ENCODE measurements at regions not wholly inside any gene's neighbourhood (a gene's known extent, or its start where the extent isn't known, plus 50 kb on each side); places are given as distances from the start of the nearest gene placed in this dataset.

DNA sequence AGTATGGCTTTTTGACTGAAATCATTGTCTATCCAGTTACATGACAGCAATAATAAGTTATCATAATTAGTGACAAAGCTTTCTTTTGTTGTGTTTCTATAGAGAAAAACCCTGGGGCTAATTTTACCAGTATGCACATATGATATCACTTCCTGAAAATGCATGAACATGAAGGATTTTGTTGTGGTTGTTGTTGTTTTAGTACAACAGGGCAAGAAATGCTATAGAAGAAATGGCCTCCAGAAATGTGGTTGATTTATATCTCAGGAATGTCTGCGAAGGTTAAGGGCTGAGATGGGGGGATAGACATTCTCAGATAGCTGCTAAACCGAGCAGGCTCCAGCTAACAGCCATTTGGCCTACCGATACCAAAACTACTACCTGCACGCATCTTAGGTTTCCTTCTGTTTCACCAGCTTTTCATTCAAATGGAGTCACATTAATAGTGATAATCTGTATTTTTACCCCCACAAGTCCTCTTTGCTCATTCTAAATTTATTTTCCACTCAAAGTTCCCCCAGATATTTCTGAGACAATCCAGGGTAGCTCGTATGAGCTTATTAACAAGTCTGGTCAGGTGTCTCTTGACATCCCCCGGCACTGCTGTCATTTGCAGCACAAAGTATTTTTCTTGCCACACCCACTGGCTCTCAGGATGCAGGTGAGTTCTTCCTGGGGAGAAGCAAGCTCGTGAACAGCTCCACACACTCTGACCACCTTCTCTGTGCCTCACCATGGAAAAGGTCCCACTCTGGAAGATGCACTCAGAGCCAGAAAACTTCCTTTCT lies 232.4 kb upstream of the GAS1 start:
- H3K4me2 ChIP-seq (ENCODE audit: insufficient read depth, low read length), result no peak overlapping the region
- no peaks in the 10 kb centered on the region for H3K27me3 ChIP-seq (ENCODE audit: insufficient read depth, low read length)
- TF ChIP-seq CTCF (IDR thresholded peaks at IDR 0.05; ENCODE audit: extremely low read depth, low read depth, low read length), result no peak
- no peak overlapping the region for H3K27ac ChIP-seq (ENCODE audit: low read depth, low read length)
- DNase-seq (ENCODE audit: insufficient read length, low spot score, missing footprints), result no peak
- no peaks in the 10 kb centered on the region for H3K36me3 ChIP-seq (ENCODE audit: insufficient read depth, low read length)
- H2AFZ ChIP-seq (ENCODE audit: low read length), result no peak overlapping the region
- no peaks in the 10 kb centered on the region for H3K9me3 ChIP-seq (ENCODE audit: low read depth, low read length)
- H4K20me1 ChIP-seq (ENCODE audit: insufficient read depth, low read length), result no peaks in the 10 kb centered on the region
- peaks cover 4% of the 10 kb centered on the region for H3K4me1 ChIP-seq (ENCODE audit: insufficient read depth, low read length)
- no peaks in the 10 kb centered on the region for H3K79me2 ChIP-seq (ENCODE audit: insufficient read depth, low read length)
- H3K4me3 ChIP-seq (ENCODE audit: insufficient read depth, low read length), result no peak overlapping the region

DNA sequence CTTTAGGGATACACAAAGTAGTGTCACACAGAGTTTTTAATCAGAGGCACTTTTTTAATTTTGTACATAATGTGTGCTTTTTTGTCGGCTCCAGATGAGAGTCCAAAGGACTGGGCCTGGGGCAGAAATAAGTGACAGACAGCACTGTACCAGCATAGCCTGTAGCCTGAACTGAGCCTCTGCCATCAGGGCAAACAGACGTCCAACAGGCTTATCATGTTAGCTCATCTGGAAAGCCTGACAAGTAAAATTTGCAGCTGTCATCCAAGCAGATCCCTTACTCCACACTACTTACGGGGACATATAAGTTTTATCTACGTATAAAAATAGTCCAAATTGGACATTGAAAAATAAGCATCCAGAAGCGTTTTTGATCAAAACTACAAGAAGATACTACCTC lies 233.1 kb upstream of the GAS1 start:
- Histone ChIP-seq H3K9me3 (ENCODE audit: low read depth, low read length) (no peaks in the 10 kb centered on the region), H3K79me2 (ENCODE audit: insufficient read depth, low read length) (no peaks in the 10 kb centered on the region), H4K20me1 (ENCODE audit: insufficient read depth, low read length) (no peaks in the 10 kb centered on the region), H2AFZ (ENCODE audit: low read length) (no peak overlapping the region), H3K4me2 (ENCODE audit: insufficient read depth, low read length) (no peak overlapping the region), H3K4me1 (ENCODE audit: insufficient read depth, low read length) (peaks cover 10% of the 10 kb centered on the region), H3K27ac (ENCODE audit: low read depth, low read length) (no peak overlapping the region), H3K4me3 (ENCODE audit: insufficient read depth, low read length) (no peak overlapping the region), H3K27me3 (ENCODE audit: insufficient read depth, low read length) (no peaks in the 10 kb centered on the region), H3K36me3 (ENCODE audit: insufficient read depth, low read length) (no peaks in the 10 kb centered on the region)
- no peak for DNase-seq (ENCODE audit: insufficient read length, low spot score, missing footprints)
- TF ChIP-seq CTCF (IDR thresholded peaks at IDR 0.05; ENCODE audit: extremely low read depth, low read depth, low read length), result no peak

DNA sequence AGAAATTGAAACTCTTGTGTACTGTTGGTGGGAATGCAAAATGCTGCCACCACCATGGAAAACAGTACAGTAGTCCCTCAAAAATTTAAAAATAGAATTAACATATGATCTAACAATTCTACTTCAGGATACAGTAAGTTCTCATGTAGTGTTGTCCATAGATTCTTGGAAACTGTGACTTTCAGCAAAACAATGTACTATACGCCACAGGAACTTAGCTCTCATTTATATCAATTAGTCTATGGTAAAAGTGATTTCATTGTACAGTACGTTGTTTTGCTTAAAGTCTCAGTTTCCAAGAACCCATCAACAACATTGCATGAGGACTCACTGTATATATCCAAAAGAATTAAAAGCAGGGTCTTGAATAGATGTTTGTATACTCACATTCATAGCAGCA lies 233.5 kb upstream of the GAS1 start:
- no peak overlapping the region for H2AFZ ChIP-seq (ENCODE audit: low read length)
- no peak overlapping the region for H3K4me2 ChIP-seq (ENCODE audit: insufficient read depth, low read length)
- no peaks in the 10 kb centered on the region for H3K79me2 ChIP-seq (ENCODE audit: insufficient read depth, low read length)
- no peaks in the 10 kb centered on the region for H3K36me3 ChIP-seq (ENCODE audit: insufficient read depth, low read length)
- H3K4me3 ChIP-seq (ENCODE audit: insufficient read depth, low read length), result no peak overlapping the region
- no peaks in the 10 kb centered on the region for H4K20me1 ChIP-seq (ENCODE audit: insufficient read depth, low read length)
- H3K27ac ChIP-seq (ENCODE audit: low read depth, low read length), result no peak overlapping the region
- H3K27me3 ChIP-seq (ENCODE audit: insufficient read depth, low read length), result no peaks in the 10 kb centered on the region
- no peak for TF ChIP-seq CTCF (IDR thresholded peaks at IDR 0.05; ENCODE audit: extremely low read depth, low read depth, low read length)
- no peaks in the 10 kb centered on the region for H3K9me3 ChIP-seq (ENCODE audit: low read depth, low read length)
- H3K4me1 ChIP-seq (ENCODE audit: insufficient read depth, low read length), result peaks cover 14% of the 10 kb centered on the region
- DNase-seq (ENCODE audit: insufficient read length, low spot score, missing footprints), result no peak

DNA sequence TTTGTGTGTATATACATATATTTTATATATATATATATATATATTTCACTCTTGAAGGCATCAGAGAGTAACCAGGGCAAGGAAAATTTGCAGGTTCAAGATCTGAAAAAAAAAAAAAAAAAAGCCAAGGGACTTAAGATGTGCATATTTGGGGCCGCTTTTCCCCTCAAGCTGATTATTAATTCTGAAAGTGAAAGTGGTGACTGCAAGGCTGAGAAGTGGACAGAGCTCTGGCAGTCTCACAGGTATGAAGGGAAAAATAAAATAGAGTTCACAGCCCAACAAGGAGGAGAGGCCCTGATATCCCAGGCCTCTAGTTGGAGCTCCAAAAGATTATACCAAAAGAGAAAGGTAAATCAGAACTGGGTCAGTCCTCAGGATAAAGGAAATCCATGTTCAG lies 234.4 kb upstream of the GAS1 start:
- H3K36me3 ChIP-seq (ENCODE audit: insufficient read depth, low read length), result no peaks in the 10 kb centered on the region
- no peaks in the 10 kb centered on the region for H3K9me3 ChIP-seq (ENCODE audit: low read depth, low read length)
- no peak for DNase-seq (ENCODE audit: insufficient read length, low spot score, missing footprints)
- H3K27ac ChIP-seq (ENCODE audit: low read depth, low read length), result no peak overlapping the region
- H3K4me1 ChIP-seq (ENCODE audit: insufficient read depth, low read length), result peaks cover 14% of the 10 kb centered on the region
- TF ChIP-seq CTCF (IDR thresholded peaks at IDR 0.05; ENCODE audit: extremely low read depth, low read depth, low read length), result no peak
- H3K27me3 ChIP-seq (ENCODE audit: insufficient read depth, low read length), result no peaks in the 10 kb centered on the region
- H4K20me1 ChIP-seq (ENCODE audit: insufficient read depth, low read length), result no peaks in the 10 kb centered on the region
- H2AFZ ChIP-seq (ENCODE audit: low read length), result no peak overlapping the region
- H3K4me3 ChIP-seq (ENCODE audit: insufficient read depth, low read length), result no peak overlapping the region
- H3K79me2 ChIP-seq (ENCODE audit: insufficient read depth, low read length), result no peaks in the 10 kb centered on the region
- H3K4me2 ChIP-seq (ENCODE audit: insufficient read depth, low read length), result peak overlapping the region; percentile 40

All from osteoblast (primary cell).